HCT116 (cell line): ENCODE measurements at regions not wholly inside any gene's neighbourhood (a gene's known extent, or its start where the extent isn't known, plus 50 kb on each side); places are given as distances from the start of the nearest gene placed in this dataset.

ENCODE experiments used
- ATAC-seq: fragments of 200-7000 bp; cut with Tn5 transposase; 2 replicates; pipeline ENCODE4 v1.9.1; 2020; ENCODE audit warnings: mild to moderate bottlenecking, moderate library complexity
- BruUV-seq: library from RNA; stranded (reverse); fragments of 400-500 nt; replicated peaks from 2 replicates; lab custom pipeline; 2021; lab: Mats Ljungman, UMichigan
- CTCF ChIA-PET: fragments of 300-600 bp; sonication (Branson Sonifier 250); formaldehyde crosslinking; loops from one replicate; lab custom pipeline; 2021; ENCODE audit warnings: antibody characterized with exemption; lab: Charles Lee
- POLR2A ChIA-PET: fragments of 300-600, 350-600 bp; sonication (Branson Sonifier 250); formaldehyde crosslinking; loops from one replicate; lab custom pipeline; 2021; ENCODE audit warnings: antibody characterized with exemption; lab: Charles Lee
- RAD21 ChIA-PET, 2 experiments: fragments of 300-600 bp; sonication (Branson Sonifier 250); formaldehyde crosslinking; loops; one replicate each; lab custom pipeline; 2023; ENCODE audit warnings: low total read pairs in 2 of 2; ENCODE audit not compliant: uncharacterized antibody in 2 of 2, unreplicated experiment in 2 of 2, low non-redundant PET in 1 of 2; lab: Charles Lee
- DNase-seq: peaks from one replicate; pipeline ENCODE4 v3.0.0-alpha.2; 2010; ENCODE audit warnings: low read depth, low spot score
- H2AFZ ChIP-seq: fragments of 200-600 bp; shearing (Covaris generic), sonication (generic); 2 replicates; pipeline ENCODE4 v1.6.1; 2017; ENCODE audit warnings: low read depth, mixed run types, mixed read lengths, antibody characterized with exemption, low read length; ENCODE audit not compliant: poor library complexity, severe bottlenecking
- H3K27ac ChIP-seq: 2 replicates; pipeline ENCODE4 v1.5.1; 2012; ENCODE audit warnings: low read depth, low read length
- H3K27me3 ChIP-seq: fragments of 200-600 bp; sonication (generic); 2 replicates; pipeline ENCODE4 v1.6.1; 2016; ENCODE audit warnings: mixed run types, low read length, mixed read lengths; ENCODE audit not compliant: insufficient read depth
- H3K36me3 ChIP-seq, 2 experiments: fragments of 200-500 bp in 1 of 2; fragments of 200-600 bp in 1 of 2; sonication (Bioruptor generic) in 1 of 2; sonication (generic) in 1 of 2; 2 replicates each; pipeline versions ENCODE4 v1.5.1 to v1.6.1; 2014 to 2016; ENCODE audit warnings: low read length in 2 of 2, inconsistent platforms in 1 of 2, mixed read lengths in 1 of 2, mixed run types in 1 of 2; ENCODE audit not compliant: insufficient read depth in 2 of 2, control insufficient read depth in 1 of 2
- H3K4me1 ChIP-seq, 2 experiments: fragments of 200-600 bp in 1 of 2; sonication (generic) in 1 of 2; 2 replicates each; pipeline versions ENCODE4 v1.5.1 to v1.6.1; 2012 to 2017; ENCODE audit warnings: low read length in 2 of 2, inconsistent platforms in 1 of 2, mild to moderate bottlenecking in 1 of 2, mixed read lengths in 1 of 2, mixed run types in 1 of 2, moderate library complexity in 1 of 2; ENCODE audit not compliant: insufficient read depth in 2 of 2, control insufficient read depth in 1 of 2
- H3K4me2 ChIP-seq: fragments of 200-600 bp; sonication (generic); 2 replicates; pipeline ENCODE4 v1.6.1; 2017; ENCODE audit warnings: mixed run types, low read length, mixed read lengths
- H3K4me3 ChIP-seq, 2 experiments: fragments of 200-600 bp in 1 of 2; sonication (generic) in 1 of 2; replicated peaks in 1 of 2; 2 replicates each; pipeline ENCODE4 v1.5.1; 2011 to 2016; ENCODE audit warnings: low read length in 2 of 2, control low read depth in 1 of 2, low read depth in 1 of 2, mild to moderate bottlenecking in 1 of 2, mixed read lengths in 1 of 2, mixed run types in 1 of 2
- H3K79me2 ChIP-seq: fragments of 200-600 bp; sonication (generic); 2 replicates; pipeline ENCODE4 v1.6.1; 2017; ENCODE audit warnings: mild to moderate bottlenecking, mixed run types, low read length, moderate library complexity, mixed read lengths; ENCODE audit not compliant: insufficient read depth
- H3K9ac ChIP-seq: fragments of 200-600 bp; sonication (generic); 2 replicates; pipeline ENCODE4 v1.6.1; 2016; ENCODE audit warnings: low read length, mixed read lengths
- H3K9me2 ChIP-seq: fragments of 200-600 bp; sonication (generic), shearing (Covaris generic); 2 replicates; pipeline ENCODE4 v1.6.1; 2017; ENCODE audit warnings: mixed run types, mild to moderate bottlenecking, moderate library complexity; ENCODE audit not compliant: insufficient read depth
- H3K9me3 ChIP-seq, 2 experiments: fragments of 200-500 bp in 1 of 2; fragments of 200-600 bp in 1 of 2; sonication (Bioruptor generic) in 1 of 2; sonication (generic) in 1 of 2; 2 replicates each; pipeline ENCODE4 v1.6.1; 2014 to 2017; ENCODE audit warnings: low read length in 2 of 2, mixed read lengths in 2 of 2, inconsistent platforms in 1 of 2, low read depth in 1 of 2, mild to moderate bottlenecking in 1 of 2, mixed run types in 1 of 2, moderate library complexity in 1 of 2; ENCODE audit not compliant: control insufficient read depth in 1 of 2, insufficient read depth in 1 of 2
- H4K20me1 ChIP-seq: fragments of 200-600 bp; sonication (generic), shearing (Covaris generic); 2 replicates; pipeline ENCODE4 v1.6.1; 2017; ENCODE audit warnings: mixed run types, mild to moderate bottlenecking, moderate library complexity; ENCODE audit not compliant: insufficient read depth
- ATF3 ChIP-seq: IDR thresholded peaks from 2 replicates; pipeline ENCODE4 v1.6.1; 2012
- CBX3 ChIP-seq: IDR thresholded peaks from 2 replicates; pipeline ENCODE4 v1.6.1; 2012; ENCODE audit warnings: low read depth
- CTCF ChIP-seq, 3 experiments: fragments of 200-600 bp in 1 of 3; sonication (generic) in 1 of 3; IDR thresholded peaks in 2 of 3; conservative IDR thresholded peaks in 1 of 3; 2 replicates each; pipeline ENCODE4 v1.5.1; 2012 to 2017; ENCODE audit warnings: low read depth in 2 of 3, low read length in 2 of 3, antibody characterized with exemption in 1 of 3, borderline replicate concordance in 1 of 3, control low read depth in 1 of 3, mild to moderate bottlenecking in 1 of 3, mixed read lengths in 1 of 3, mixed run types in 1 of 3, moderate library complexity in 1 of 3; ENCODE audit not compliant: insufficient read depth in 1 of 3
- EGR1 ChIP-seq: IDR thresholded peaks from 2 replicates; pipeline ENCODE4 v1.6.1; 2012; ENCODE audit warnings: low read depth
- ELF1 ChIP-seq: IDR thresholded peaks from 2 replicates; pipeline ENCODE4 v1.6.1; 2012; ENCODE audit warnings: low read depth, borderline replicate concordance
- EZH2phosphoT487 ChIP-seq: fragments of 200-600 bp; IDR thresholded peaks from 2 replicates; pipeline ENCODE4 v1.6.1; 2018; ENCODE audit warnings: antibody characterized with exemption, borderline replicate concordance
- JUND ChIP-seq: IDR thresholded peaks from 2 replicates; pipeline ENCODE4 v1.6.1; 2012
- MAX ChIP-seq: IDR thresholded peaks from 2 replicates; pipeline ENCODE4 v1.6.1; 2012
- POLR2A ChIP-seq: IDR thresholded peaks from 2 replicates; pipeline ENCODE4 v1.7.0; 2011; ENCODE audit warnings: borderline replicate concordance; ENCODE audit not compliant: insufficient read depth, insufficient read length; ENCODE audit errors: extremely low read depth
- POLR2AphosphoS5 ChIP-seq: IDR thresholded peaks from 2 replicates; pipeline ENCODE4 v1.6.1; 2011; ENCODE audit warnings: mild to moderate bottlenecking, low read depth, low read length, moderate library complexity
- RAD21 ChIP-seq: IDR thresholded peaks from 2 replicates; pipeline ENCODE4 v1.6.1; 2012; ENCODE audit warnings: low read depth, mild to moderate bottlenecking
- REST ChIP-seq: IDR thresholded peaks from 2 replicates; pipeline ENCODE4 v1.6.1; 2012; ENCODE audit warnings: low read depth
- SIN3A ChIP-seq: IDR thresholded peaks from 2 replicates; pipeline ENCODE4 v1.6.1; 2012; ENCODE audit warnings: low read depth
- SP1 ChIP-seq: IDR thresholded peaks from 2 replicates; pipeline ENCODE4 v1.6.1; 2012; ENCODE audit warnings: low read depth
- TCF7L2 ChIP-seq: IDR thresholded peaks from 2 replicates; pipeline ENCODE4 v1.7.0; 2011; ENCODE audit warnings: borderline replicate concordance, inconsistent platforms; ENCODE audit not compliant: insufficient read depth, insufficient read length; ENCODE audit errors: extremely low read depth
- ZBTB33 ChIP-seq: IDR thresholded peaks from 2 replicates; pipeline ENCODE4 v1.6.1; 2011; ENCODE audit warnings: mild to moderate bottlenecking, low read length, moderate library complexity; ENCODE audit not compliant: insufficient replicate concordance; ENCODE audit errors: extremely low read depth
- ZFX ChIP-seq: fragments of 450-650 bp; IDR thresholded peaks from 2 replicates; pipeline ENCODE4 v1.6.1; 2017
- ZNF274 ChIP-seq: fragments of 200-500 bp; sonication (Bioruptor generic); IDR thresholded peaks from 2 replicates; pipeline ENCODE4 v1.6.1; 2014; ENCODE audit warnings: mild to moderate bottlenecking, low read depth, low read length, inconsistent platforms
- intact Hi-C: fragments of 100-400 bp; cut with micrococcal nuclease; formaldehyde crosslinking; loops from 2 replicates; pipeline ENCODE4 v1.10.0; 2022

- no peak for TF ChIP-seq MAX
- TF ChIP-seq POLR2A, result no peak
- no peak for TF ChIP-seq POLR2AphosphoS5
- no peak for TF ChIP-seq CTCF (IDR thresholded peaks at IDR 0.05 in 2 of 3, conservative IDR thresholded peaks at IDR 0.05 in 1 of 3; ENCODE audit: borderline replicate concordance in 1 of 3, insufficient read depth in 1 of 3, low read depth in 2 of 3, low read length in 2 of 3)
Measured at GRCh38 chr18:64645753-64646152, 496.9 kb upstream of the LINC00305 start (continued).

- no peak overlapping the region for H3K4me2 ChIP-seq
- ChIA-PET CTCF (no interaction called here), POLR2A (no interaction called here), RAD21 (no interaction called here)
- intact Hi-C loops, result no loop called here
- no peak overlapping the region for H3K4me3 ChIP-seq
- H3K4me1 ChIP-seq, result no peaks in the 10 kb centered on the region
- no peak overlapping the region for H3K9ac ChIP-seq
- no peaks in the 10 kb centered on the region for H3K9me2 ChIP-seq
- BruUV-seq, result no TSS peak
- no peaks in the 10 kb centered on the region for H3K27me3 ChIP-seq
- no peak for DNase-seq
- no peak overlapping the region for H3K27ac ChIP-seq
- no peaks in the 10 kb centered on the region for H4K20me1 ChIP-seq
- ATAC-seq, result no peak
- H2AFZ ChIP-seq, result no peak overlapping the region
- no peaks in the 10 kb centered on the region for H3K79me2 ChIP-seq
- no peaks in the 10 kb centered on the region for H3K36me3 ChIP-seq
- H3K9me3 ChIP-seq, result peaks cover 8 to 28% of the 10 kb centered on the region in 2 experiments; a peak in 2 of 4 replicates
- TF ChIP-seq POLR2AphosphoS5 (no peak), ZNF274 (no peak), ATF3 (no peak), ELF1 (no peak), REST (no peak), POLR2A (no peak), ZFX (no peak), TCF7L2 (no peak), RAD21 (no peak), CBX3 (no peak), EGR1 (no peak), SP1 (no peak), EZH2phosphoT487 (no peak), JUND (no peak), MAX (no peak), ZBTB33 (no peak), SIN3A (no peak)
Measured at GRCh38 chr18:64639536-64639935, 490.6 kb upstream of the LINC00305 start.
